GM19240 (cell line): ENCODE measurements at regions not wholly inside any gene's neighbourhood (a gene's known extent, or its start where the extent isn't known, plus 50 kb on each side); places are given as distances from the start of the nearest gene placed in this dataset.
"Not testable (repeated sequence)": the region's sequence is repeated elsewhere in the genome, so short reads cannot be mapped to it uniquely, and the experiment has no call there.

Experiments
- DNase-seq: peaks from one replicate; pipeline ENCODE4 v3.0.0; 2011; ENCODE audit warnings: low spot score; ENCODE audit not compliant: insufficient read length

- no peak for DNase-seq
Measured at GRCh38 chr1:188937965-188938551, 1539.6 kb downstream of the BRINP3 start.

- DNase-seq = no peak
Measured at GRCh38 chr1:188941986-188942385, 1535.7 kb downstream of the BRINP3 start.

GRCh38 chr1:188949701-188950100 lies 1528.0 kb downstream of the BRINP3 start:
- DNase-seq = no peak

DNA sequence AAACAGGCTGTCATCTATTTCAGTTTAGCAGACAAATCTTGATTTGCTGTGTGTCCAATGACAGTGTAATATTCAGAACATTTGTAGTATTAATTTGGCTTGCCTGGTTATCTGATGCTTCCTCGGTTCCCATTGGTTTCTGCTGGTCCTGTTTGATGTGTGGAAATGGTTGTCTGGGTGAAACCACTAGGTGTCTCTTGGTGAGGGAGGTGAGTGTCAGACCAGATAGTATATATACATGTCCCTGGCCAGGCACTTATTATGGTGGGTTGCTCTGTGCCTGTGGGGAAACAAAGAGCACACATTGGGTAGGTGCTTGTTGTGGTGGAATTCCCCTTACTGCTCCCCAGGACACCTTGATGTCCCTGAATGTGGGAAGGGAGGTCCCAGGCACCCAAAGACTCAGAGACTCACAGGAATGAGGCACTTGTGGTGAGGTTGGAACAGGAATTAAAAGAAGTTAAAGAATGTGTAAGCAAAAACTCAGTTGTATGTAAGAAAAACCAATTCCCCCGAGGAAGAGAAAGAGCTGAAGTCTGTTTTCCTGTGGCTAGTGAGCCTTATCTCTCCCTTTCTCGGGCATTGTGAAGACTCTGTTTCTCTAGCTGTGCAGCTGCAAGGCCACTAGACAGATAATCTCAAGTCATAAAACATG lies 1519.1 kb downstream of the BRINP3 start:
- no peak for DNase-seq

GRCh38 chr1:188986745-188987417 lies 1490.8 kb downstream of the BRINP3 start:
- no peak for DNase-seq

DNA sequence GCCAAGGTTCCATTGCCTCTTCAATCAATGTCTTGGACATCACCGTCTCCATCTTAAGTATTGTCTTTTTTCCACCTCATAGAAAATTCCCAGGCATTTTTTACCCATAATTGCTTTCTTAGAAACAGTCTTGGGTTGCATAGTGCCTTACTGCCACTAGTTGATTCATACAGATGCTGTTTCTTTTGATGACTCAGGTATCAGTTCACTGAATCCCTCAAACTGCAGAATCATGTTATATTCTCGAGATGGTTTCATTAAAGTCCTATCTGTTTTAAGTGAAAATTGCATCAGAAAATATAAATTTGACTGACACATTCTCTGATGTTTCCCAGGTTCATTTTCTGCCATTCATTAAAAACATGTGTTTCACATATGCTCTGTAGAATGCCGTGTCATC lies 1489.1 kb downstream of the BRINP3 start:
- no peak for DNase-seq

DNA sequence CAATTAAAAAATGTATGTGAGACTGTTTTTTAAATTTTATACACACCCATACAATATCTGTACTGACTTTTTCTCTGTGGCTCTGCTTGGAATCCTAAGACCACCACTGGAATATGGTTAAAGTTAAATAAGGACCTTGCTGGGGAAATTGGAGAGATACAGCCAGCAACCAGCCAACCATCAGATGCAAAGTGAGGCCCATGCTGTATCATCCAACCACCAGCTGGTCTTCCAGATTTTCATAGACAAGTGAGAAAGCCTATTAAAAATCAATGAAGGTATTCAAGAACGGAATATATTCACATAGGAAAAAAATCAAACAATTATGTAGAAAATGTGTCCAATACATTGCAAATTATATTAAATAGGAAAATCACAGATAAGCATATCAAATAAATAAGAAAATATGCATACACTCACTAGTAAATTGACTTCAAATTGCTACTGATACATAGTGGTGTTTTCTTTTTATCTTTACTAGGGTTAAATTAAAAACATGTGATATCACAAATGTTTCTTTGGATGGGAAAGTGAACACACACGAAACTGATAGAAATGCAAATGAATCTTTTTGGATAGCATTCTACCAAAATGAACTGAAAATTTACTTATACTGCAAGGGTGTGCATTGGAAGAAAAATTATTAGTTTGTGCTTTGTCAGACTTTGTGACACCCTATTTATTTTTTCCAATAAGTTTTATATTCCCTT lies 1486.3 kb downstream of the BRINP3 start:
- DNase-seq = no peak

DNA sequence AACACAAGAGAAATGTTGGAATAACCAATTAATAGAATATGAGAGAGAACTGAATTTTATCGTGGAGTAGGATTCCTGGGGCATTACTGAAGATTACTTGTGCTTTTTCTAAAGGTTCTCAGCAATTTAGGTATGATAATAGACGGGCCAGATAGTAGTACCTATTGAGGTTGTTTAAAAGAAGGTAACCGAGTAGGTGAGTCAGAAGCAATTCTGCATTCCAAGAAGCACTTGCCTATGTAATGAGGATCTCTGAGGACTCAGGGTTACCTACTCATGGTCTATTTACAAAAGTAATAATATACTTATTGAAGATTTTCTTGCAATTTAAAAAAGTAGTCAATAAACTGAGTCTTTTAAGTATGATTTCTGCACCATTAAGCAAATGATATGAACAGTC lies 1469.8 kb downstream of the BRINP3 start:
- DNase-seq = no peak

DNA sequence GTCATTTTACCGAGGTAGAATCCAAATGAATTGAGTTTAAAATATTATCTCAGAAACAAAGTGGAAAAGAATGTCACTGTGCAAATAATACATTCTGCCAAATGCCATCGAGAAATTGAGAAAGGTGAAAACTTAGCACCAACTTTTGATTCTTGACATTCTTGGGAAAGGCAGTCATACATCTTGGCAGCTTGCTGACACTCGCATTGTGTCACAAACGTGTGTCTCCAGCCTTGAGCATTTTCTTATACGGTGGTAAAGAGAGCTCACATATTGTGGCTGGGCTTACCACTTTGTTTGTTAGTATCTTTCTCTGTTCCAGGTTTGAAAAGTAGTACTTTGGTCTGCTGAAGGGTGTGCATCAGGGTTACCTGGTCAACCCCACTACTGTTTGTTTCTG lies 1456.1 kb downstream of the BRINP3 start:
- no peak for DNase-seq

GRCh38 chr1:189022015-189022414 lies 1455.6 kb downstream of the BRINP3 start:
- DNase-seq = no peak

- DNase-seq = no peak
Measured at GRCh38 chr1:189027512-189027911, 1450.2 kb downstream of the BRINP3 start.

DNA sequence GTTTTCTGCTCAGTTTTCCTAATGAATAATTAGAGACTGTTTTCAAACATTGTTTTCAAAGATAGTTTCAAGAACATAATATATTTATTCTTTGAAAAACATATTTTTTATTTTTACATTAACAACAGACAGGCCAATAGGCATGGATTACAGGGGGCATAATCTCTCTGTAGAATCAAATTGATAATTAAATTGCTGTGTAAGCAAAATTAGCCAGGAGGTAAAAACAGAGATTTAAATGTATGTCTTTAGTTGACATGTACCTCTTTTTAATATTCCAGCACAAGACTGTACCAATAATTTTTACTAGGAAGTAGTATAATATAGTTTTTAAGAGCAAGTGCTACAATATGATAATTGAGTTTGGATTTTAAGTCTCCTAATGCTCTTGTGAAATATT lies 1444.5 kb downstream of the BRINP3 start:
- DNase-seq = no peak

DNA sequence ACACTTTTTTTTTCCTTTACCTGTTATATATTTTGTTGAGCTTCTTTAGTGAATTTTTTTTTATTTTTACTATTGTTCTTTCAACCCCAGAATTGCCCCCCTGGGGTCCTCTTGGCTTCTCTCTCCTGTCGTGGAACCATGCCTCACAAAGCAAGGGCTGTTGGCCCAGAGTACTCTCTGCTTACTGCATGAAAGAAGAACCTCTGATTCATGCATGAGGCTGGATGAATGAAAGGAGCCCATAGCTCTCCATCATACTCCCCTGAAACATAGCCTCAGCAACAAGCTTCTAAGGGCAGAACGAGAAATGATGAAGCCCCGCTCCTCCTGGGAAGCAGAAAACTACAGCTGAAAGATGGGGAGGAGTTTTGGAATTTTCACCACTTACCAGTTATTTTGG lies 1441.0 kb downstream of the BRINP3 start:
- no peak for DNase-seq

DNA sequence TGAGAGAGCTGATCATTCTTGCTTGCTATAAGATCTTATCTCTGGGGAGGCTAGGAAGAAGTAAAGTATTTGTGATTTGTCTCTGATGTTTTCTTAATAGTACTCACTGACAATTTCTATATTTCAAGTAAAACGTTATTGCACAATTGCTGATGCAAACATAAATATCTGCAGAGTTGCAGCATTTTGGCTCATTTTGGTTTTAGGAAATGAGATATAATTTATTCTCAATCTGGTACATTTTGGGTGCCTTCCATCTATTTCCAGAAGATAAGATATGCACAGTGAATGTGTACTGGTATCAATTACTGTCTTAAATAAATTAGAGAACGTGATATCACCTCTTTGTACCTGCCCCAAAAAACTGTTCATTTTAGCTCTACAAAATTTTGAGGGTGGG lies 1431.5 kb downstream of the BRINP3 start:
- no peak for DNase-seq

DNA sequence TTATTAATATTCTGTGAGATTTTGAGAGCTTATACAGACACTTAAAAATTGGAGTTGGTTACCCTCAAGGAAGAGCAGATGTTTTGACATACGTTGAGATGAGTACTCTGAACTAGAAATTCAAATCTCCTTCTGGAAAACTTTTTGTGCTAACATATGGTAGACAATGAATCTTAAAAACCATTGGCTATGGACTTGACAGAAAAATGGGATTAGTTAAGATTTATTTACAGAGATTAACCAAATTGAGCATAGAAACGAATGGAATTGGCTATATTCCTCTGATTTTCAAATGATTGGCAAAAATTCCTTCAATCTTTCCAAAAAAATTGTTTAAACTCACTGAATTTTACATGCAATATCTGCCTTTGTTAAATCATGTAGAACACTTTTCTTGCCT lies 1392.9 kb downstream of the BRINP3 start:
- no peak for DNase-seq

- no peak for DNase-seq
Measured at GRCh38 chr1:189103956-189104355, 1373.7 kb downstream of the BRINP3 start.

DNA sequence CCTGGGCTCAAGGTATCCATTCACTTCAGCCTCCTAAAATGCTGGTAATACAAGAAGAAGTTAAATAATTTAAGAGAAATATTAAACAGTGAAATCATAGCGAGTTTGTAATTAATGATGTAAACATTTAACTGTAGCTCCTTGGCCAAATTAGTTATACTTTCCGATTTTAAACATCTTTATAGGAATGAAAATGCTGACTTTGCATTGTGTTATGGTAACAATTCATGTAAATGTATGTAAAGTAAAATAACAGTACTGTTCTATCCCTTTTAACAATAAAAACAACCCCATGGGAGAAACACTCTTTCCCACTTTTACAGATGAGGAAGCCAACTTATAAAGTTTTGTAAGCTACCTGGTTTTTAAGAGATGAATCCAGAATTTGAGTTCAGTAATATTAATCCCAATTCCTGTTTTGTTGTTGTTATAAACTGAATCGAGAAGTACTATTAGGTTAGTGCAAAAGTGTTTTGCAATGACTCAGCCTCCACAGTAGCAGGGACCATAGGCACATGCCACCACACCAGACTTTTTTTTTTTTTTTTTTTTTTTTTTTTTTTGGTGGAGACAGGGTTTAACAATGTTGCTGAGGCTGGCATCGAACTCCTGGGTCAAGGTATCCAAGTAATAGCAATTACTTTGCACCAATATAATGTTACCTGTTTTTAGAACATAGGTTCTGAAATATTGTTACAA lies 1360.4 kb downstream of the BRINP3 start:
- no peak for DNase-seq

DNA sequence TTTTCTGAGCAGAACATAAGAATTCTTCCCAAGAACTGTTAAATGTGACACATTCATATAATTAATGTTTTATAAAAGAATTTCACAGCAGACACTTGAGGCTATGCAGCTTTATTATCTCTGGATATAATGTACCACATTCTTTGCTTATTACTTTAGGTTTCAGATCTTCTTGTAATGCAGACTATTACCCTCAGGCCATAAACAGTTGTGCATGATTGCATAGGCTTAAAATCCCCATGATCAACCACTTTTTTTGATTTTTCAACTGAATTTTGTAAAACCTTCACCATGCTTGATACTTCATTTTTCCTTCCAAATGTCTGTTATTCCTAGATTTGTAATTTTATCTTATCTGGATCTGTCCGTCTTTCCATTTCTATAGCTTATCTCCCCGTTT lies 1355.7 kb downstream of the BRINP3 start:
- no peak for DNase-seq

- DNase-seq = no peak
Measured at GRCh38 chr1:189125694-189126093, 1352.0 kb downstream of the BRINP3 start.

GRCh38 chr1:189131576-189131975 lies 1346.1 kb downstream of the BRINP3 start:
- DNase-seq = no peak

GRCh38 chr1:189139748-189140147 lies 1337.9 kb downstream of the BRINP3 start:
- not testable (repeated sequence) for DNase-seq

DNA sequence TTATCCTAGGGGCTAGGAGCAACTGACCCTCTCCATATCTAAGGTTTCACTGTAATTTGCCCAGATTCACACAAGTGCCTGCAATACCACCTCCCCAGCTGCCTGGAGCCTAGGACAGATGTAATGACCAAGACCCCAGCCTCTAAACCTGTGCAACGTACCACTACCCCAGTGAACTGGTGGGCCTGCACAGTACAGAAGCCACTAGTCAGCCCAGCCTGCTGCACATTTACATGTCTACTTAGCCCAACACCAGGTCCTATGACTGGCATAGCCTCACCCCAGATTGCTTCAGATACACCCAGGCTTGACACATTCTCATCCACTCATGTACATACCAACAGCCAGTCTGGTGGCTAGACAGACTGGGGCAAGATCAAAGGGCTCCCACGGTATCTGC lies 1336.6 kb downstream of the BRINP3 start:
- DNase-seq = no peak
